Right renal cortex interstitium (tissue), 3 donors: ENCODE measurements at regions not wholly inside any gene's neighbourhood (a gene's known extent, or its start where the extent isn't known, plus 50 kb on each side); places are given as distances from the start of the nearest gene placed in this dataset.

Experiments used
- DNase-seq, 3 donors: peaks; one replicate each; pipeline ENCODE4 v3.0.0-alpha.2; 2013; ENCODE audit warnings: low read depth in 3 of 3, low spot score in 2 of 3

DNA sequence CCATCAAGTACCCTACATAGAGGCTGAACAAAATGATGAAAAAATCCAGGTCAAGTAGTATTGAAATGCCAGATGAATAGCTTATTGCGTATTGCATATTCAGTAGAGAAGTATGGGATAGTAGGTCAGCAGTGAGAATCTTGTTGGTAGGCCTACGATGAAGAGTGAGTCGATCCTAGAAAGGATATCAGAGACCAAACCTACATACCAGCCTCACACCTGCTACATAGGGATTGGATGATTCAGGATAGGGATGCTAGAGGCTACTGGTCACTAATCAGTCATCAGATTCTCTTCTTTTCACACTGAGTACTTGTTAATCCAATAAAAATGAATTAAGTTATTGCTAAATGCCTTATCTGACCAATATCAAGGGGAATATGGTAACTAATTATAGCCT is 274.5 kb downstream of the DSEL start:
- DNase-seq, result no peak

DNA sequence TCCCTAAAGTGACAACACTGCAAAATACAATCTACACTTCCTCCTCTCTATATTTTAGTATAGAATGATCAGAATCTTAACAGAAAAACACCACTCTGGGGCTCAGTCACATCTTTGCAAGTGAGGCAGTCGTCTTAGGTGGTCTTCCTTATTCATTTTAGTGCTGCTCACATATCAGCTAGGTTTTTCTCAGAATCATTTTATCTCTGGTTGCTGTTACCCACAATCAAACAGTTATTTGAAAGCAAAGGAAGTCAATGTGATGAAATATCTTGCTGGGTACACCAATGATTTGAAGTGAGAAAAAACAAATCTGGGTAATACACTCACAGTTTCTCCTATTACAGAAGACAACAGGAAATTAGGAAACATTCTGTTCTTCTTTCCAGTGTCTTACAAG is 275.2 kb downstream of the DSEL start:
- no peak for DNase-seq

DNA sequence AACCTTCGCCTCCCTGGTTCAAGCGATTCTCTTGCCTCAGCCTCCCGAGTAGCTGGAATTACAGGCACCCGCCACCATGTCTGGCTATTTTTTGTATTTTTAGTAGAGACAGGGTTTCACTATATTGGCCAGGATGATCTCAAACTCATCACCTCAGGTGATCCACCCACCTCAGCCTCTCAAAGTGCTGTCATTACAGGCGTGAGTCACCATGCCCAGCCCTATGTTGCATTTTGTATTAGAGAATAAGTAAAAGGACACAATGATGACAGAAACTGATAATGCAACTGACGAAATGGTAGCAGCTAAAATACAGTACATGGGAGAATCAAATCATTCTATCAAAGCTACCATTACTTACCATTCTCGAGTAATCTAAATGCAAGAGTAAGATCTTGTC is 276.7 kb downstream of the DSEL start:
- DNase-seq, result no peak

DNA sequence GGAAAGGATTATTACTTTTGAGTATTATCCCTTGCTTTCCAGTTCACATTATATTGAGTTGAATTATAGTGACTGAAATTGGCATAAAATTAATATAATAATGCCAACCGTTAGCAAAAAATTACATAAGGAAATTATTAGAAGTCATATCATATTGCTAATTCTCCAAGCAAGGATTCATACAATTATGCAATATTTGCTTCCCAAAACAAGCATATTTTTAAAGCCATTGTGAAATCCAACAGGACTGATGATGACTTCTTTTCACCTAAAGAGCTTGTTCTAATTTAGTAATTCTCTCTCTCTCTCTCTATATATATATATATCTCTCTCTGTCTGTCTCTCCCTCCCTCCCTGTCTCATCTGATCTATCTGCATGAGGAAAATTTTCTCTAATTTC is 283.5 kb downstream of the DSEL start:
- DNase-seq, result no peak

DNA sequence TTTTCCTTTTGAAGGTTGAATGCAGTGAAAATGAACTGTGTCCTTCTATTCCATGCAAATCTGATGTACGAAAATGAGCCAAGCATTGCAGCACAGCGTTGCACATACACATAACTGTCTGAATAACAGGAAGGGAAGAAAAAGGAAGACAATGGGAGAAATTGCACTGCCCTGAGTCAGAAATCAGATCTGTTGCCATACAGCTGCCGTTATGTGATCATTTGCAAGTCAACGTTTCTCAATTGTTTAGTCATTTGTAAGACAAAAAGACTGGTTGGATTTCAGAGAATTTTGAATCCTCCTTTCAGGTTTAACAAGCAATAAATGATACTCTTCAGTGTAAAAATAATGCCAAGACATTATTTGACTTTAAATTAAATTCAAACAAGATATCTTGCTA is 284.1 kb downstream of the DSEL start:
- no peak for DNase-seq

DNA sequence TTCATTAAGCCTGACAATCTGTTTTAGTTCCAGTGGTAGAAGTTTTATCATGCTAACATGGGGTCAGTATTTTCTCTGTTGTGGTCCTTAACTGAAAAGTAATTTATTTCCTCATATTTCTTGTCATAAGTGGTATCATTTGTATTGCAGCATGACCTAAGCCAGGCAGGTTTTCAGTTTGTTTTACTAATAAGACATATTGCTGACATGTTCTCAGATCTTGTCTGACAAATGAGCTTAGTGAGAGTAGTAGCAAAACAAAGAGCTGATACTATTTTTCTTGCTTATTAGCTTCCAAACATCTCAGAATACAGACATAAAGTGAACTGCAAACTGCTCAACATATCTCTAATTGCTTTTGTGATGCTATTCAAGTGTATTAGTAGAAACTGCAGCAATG is 293.6 kb downstream of the DSEL start:
- DNase-seq, result no peak

DNA sequence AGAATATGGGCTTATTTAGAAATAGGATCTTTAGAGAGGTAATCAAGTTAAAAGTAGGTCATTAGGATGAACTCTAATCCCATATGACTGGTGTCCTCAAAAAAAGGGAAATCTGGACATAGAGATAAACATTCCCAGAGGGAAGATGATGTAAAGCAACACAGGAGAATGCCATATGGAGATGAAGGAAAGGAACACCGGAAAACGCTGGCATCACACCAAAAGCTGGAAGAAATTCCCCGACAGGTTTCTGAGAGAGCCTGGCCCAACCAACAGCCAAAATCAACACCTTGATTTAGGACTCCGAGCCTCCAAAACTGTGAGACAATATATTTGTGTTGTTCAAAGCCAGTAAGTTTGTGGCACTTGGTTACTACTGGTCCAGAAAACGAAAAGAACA is 296.7 kb downstream of the DSEL start:
- DNase-seq, result no peak

DNA sequence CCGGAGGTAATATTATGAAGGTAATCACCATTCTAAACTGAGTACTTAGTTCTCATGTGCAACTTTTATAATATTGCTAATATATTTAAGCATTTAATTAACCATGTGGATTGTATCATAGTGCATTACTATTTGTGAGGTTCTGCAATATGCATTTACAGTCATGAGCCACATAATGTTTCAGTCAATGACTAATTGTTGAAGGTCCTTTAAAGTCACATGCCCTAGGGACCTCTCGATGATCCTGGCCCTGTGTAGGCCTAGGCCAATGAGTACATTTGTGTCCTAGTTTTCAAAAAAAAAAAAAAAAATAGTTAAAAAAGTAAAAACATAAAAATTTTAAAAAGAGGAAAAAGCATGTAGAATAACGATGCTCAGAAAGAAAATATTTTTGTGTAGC is 298.0 kb downstream of the DSEL start:
- no peak for DNase-seq

DNA sequence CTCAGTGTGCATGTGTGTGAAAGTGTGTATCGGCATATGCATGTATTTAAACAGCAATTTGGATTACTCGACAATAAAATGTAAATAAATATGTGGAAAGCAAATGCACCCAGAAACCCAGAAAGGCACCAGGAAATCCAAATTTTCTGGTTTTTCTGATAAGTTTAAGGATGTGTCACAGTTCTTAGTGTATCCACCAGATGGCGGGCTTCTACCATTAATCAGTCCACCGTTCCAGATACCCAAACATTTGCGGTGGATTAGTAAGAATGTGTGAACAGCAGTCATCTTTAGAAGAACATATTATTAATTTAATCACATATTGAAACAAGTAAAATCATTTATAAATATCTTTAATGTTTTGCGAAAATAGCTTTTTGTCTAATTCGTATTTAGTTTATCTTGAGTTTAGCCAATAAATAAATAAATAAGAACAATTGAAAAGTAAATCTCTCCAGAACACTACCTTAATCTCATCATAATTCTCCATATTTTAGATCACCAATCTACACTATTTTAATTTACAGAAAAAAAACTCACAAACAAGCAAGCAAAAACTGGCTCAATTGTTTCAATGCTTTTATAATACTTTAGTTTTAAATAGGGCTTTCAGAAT is 298.9 kb downstream of the DSEL start:
- peak; percentile 15 to 23 (median 23) for DNase-seq

DNA sequence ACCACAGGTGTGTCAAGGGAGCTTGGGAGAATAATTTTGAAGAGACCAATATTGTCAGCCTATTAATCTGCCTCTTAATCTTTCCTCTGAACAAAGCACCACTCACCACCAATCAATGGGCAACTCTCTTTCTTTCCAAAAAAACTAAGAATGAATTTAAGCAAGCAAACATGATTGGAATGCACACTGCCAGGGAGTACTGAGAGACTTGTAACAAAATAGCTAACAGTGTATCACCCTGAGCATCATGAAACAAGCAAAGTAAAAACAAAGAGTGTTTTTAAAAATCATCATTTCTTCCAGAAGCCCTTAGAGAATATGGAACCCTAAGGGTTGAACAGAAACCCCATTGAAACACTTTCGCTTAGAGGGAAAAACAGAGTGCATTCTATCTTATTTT is 299.7 kb downstream of the DSEL start:
- DNase-seq, result no peak

DNA sequence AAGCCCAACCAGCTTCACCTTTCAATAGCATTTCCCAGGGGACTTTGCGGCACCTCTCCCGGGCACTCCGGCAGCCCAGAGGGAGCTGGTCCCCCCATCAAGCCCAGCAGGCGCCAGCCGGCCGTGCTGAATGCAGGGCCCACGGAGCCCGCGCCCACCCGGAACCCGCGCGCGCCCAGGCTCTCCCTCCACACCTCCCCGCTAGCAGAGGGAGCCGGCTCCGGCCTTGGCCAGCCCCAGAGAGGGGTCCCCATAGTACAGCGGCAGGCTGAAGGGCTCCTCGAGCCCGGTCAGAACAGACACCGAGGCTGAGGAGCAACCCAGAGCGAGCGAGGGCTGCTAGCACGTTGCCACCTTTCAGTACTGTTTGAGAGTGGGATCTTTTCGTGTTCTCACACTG is 300.8 kb downstream of the DSEL start:
- DNase-seq, result no peak

DNA sequence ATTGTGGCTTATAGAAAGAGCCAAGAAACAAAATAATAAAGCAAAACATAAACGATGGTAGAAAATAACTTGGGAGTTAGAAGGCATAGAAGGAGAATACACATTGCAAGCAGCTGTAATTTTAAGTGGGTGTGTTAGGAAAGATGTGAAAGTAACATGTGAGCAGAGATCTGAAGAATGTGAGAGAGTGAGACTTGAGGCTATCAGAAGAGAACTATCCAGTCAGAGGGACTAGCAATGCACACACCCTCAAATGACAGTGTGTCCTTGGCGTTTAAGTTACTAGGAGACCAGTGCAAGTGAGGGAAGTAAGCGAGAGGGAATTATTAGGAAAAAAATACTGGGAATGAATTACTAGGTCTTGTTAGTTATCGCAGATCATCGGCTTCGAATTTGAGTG is 304.9 kb downstream of the DSEL start:
- DNase-seq, result no peak

DNA sequence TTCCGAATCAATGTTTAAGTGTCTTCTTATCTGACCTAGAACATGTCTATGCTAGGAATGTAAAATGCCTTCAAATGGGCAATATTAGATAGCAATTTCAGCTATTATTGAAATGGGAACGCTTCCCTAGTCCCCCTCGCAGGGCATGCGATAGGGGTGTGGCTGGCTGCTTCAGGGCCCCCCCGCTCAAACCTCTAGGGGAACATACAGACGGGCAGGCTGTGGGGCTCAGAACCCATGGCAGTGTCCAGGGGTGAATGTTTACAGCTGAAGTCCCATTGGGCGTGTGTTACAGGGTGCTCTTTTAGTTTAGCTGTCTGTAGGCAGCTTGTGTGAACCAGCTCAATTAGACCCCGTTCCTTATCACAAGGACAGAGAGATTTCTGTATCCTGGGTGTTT is 315.9 kb downstream of the DSEL start:
- DNase-seq, result no peak

DNA sequence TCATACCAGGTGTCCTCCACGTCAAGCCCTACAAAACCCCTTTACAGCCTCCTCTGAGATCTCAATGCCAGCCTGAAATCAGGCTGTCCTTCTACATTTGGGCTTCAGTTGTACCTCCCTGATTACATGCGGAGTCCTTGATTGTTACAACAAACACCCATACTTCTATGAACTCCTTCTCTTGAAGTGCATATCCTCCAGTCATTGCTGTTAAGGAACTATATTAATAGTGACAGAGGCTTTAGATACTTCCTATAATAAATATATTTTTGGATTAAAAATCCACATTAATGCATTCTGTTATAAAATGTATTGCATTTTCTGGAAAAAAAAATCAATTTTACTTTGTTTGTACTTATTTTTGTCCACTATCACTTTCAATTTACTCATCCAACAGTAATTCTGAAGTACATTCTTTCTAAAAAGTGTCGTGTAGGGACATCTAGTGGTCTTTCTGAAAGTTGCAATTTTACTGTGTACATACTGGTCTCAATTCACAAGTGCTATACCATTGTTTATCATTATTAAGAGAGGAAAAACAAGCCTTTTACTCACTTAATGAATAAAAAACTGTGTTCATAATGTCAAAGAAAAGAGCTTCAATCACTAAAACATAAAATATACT is 316.4 kb downstream of the DSEL start:
- DNase-seq, result peak; percentile 45 to 51 (median 47)

DNA sequence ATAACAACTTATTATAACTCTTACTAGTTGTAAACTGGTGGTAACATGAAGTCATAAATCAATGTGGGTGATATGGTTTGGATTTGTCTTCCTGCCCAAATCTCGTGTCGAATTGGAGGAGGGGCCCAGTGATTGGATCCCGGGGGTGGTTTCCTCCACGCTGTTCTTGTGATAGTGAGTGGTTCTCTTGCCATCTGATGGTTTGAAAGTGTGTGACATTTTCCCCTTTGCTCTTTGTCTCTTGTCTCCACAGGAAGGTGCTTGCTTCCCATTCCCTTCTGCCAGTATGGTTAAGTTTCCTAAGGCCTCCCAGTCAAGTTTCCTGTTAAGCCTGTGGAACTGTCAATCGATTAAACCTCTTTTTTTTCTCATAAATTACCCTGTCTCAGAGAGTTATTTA is 321.6 kb downstream of the DSEL start:
- DNase-seq, result no peak

DNA sequence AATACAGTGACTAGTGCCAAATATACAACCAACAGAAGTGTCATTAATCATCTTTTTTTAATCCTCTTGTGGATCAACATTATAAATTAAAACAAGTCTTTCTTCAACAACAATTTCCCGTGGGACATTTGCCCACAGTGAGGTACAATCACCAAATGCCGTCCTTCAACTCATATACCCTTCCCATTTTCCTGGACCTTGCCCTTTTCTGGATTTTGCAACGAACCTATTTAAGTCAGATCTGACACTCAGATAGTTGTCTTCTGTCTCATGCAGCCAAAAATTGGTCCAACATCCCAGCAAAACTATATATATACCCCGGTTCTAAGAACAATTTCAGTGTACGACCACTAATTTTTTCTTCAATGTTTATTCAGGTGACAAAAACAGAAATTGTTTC is 324.0 kb downstream of the DSEL start:
- no peak for DNase-seq

DNA sequence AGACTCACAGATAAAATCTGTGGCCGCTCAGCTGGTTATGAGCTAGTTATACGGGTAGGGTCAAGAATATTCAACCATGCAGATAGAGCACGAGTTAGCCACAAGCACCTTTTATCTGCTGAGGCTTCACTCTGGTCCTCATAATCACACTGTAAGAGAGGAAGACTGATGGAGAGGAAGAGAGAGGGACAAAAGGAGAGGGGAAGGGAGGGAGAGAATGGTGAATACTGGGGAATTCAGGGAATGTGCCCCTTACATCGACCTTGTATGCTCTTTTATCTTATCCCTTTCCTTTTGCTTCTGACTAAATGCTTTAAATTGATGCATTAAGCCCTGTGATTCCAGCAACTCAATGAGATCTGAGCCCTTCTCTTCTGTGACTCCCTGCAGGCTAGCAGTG is 333.1 kb downstream of the DSEL start:
- no peak for DNase-seq

DNA sequence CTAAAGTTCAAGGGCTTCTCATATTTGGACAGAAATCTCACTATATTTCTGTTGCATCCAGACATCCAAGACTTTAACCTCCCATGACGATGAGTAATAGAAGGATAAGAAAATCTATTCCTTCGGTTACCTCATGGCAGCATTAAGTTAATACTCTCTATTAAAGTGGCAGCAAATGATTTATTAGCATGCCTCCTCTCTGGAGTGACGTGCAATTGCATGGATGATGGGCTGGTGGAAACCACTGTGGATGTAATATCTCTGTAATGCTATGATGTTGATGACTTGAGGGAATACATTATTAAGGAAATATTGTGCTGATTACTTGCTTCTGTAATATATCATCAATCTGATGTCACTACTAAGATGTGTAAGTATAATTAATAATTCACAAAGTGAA is 336.8 kb downstream of the DSEL start:
- DNase-seq, result no peak

DNA sequence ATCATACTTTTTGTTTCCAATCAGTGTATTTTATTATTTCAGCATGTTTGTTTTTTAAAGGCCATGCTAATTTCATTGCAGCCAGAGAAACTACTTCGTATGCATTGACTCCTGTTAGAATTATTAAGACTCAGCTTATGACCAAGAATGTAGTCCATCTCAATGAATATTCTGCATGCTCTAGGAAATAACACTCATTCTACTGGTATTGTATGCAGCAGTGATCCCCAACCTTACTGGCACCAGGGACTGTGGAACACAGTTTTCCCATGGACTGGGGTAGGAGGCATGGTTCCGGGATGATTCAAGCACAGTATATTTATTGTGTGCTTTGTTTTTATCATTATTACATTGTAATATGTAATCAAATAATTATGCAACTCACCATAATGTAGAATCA is 356.9 kb downstream of the DSEL start:
- no peak for DNase-seq

DNA sequence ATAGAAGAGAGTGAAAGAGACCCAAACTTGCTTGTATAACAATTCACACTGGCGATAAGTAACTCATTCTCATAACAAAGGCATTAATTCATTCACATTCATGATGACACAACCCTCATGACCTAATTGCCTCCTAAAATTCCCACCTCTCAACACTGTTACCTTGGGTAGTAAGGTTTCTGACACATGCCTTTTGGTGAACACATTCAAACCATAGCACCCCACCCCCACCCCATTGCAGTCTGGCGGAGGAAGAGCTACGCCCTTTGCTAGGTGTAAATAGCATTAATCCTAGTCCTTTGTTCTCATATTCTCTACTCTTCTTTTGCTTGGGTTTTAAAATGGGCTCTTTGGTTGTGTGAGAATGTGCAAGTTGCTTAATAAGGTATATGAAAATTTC is 361.5 kb downstream of the DSEL start:
- DNase-seq, result no peak

DNA sequence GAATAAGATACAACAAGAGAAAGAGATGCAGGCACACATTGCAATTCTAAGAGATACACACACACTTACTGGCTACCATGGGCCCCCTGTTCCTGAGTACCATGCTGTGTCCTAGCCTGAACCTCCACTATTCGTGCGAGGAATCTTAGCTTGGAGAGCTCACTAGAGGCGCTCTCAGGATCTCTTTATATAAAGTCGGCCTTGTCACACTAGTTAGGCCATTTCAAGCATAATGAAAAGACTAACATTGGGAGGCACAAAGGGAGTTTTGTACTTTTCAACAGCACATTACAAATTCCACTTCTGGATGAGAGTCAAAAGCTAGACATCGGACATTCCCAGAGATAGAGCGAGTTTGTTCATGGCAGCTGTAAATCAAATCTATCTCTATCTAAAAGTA is 365.2 kb downstream of the DSEL start:
- DNase-seq, result no peak

DNA sequence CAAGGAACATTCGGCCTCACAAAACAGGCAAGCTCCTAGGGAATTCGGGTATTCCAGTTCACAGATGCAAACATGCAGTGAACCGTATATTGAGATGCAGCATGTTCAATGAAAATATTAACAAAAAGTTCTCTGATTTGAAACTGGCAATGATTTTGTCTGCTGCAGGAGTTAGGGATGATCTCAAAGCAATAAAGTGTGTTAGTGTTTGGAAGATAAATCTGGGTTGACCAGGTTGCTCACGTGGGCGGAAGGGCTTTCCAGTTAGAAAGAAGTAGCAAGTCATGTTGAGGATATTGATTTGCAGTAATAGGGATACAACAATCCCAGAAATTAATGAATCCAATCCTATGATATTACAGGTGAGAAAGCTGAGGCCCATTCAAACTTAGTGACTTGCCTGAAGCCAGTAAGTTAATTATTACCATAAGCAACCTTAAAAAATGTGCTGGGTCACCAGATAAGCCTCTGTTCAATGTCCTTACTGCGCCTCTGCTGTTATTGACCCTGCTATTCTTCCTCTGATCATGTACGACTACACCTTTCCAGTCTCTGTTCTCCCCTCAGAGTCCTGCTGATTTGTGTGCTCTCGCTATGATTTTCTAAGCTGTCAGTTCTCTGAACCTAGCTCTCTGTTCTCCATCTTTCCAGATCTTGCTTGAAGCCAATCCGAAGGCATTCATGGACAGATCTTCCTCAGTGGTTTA is 370.8 kb downstream of the DSEL start:
- DNase-seq, result no peak
